Astrocyte of the spinal cord (primary cell): ENCODE measurements at regions not wholly inside any gene's neighbourhood (a gene's known extent, or its start where the extent isn't known, plus 50 kb on each side); places are given as distances from the start of the nearest gene placed in this dataset.

Experiments used
- DNase-seq: peaks from one replicate; pipeline ENCODE4 v3.0.0; 2011; ENCODE audit warnings: low read depth, low spot score
- H3K4me3 ChIP-seq: 2 replicates; pipeline ENCODE4 v1.5.1; 2011; ENCODE audit warnings: low read depth, mild to moderate bottlenecking, low read length, moderate library complexity
- in situ Hi-C: cut with HindIII; loops from 2 replicates; pipeline ENCODE4 v1.10.0; 2017; ENCODE audit warnings: low sequenced_read_pairs
- TF ChIP-seq, protein P1 (sequence below): IDR thresholded peaks from 2 replicates; pipeline ENCODE4 v1.5.1; 2012; ENCODE audit warnings: low read depth, mild to moderate bottlenecking, low read length, inconsistent platforms

DNA sequence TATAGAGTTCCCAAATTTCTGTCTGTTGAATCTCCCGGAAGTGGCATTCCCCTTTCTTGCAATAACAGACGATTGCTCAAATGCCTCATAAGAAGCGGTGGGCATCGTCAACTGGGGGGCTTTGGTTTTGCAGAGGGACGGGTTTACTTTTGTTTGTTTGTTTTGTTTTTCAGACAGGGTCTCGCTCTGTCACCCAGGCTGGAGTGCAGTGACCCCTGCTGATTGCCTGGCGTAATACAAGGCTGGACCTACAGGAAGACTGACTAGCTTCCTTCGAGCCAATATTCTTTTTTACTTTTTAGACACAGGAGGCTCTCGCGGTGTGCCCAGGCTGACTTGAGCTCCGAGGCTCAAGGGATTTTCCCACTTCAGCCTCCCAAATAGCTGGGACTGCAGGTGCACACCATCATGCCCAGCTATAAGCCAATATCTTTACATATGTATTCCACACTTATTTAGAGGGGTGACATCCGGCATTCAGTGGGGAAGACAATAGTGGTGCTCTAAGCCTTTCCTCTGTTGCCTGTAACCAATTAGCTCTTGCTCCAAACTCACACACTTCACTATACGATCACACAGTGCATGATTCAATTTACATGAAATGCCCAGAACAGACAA is 58.1 kb downstream of the FHIP2A start:
- no peak for DNase-seq
- TF ChIP-seq, protein P1, sequence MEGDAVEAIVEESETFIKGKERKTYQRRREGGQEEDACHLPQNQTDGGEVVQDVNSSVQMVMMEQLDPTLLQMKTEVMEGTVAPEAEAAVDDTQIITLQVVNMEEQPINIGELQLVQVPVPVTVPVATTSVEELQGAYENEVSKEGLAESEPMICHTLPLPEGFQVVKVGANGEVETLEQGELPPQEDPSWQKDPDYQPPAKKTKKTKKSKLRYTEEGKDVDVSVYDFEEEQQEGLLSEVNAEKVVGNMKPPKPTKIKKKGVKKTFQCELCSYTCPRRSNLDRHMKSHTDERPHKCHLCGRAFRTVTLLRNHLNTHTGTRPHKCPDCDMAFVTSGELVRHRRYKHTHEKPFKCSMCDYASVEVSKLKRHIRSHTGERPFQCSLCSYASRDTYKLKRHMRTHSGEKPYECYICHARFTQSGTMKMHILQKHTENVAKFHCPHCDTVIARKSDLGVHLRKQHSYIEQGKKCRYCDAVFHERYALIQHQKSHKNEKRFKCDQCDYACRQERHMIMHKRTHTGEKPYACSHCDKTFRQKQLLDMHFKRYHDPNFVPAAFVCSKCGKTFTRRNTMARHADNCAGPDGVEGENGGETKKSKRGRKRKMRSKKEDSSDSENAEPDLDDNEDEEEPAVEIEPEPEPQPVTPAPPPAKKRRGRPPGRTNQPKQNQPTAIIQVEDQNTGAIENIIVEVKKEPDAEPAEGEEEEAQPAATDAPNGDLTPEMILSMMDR, result peak; percentile 78
- H3K4me3 ChIP-seq, result no peak overlapping the region
- in situ Hi-C loops, result no loop called here

- in situ Hi-C loops, result no loop called here
- DNase-seq, result peak; percentile 45
- TF ChIP-seq, protein P1, result no peak
- no peak overlapping the region for H3K4me3 ChIP-seq
Measured at GRCh38 chr10:114881417-114881816, 56.6 kb upstream of the TRUB1 start.

GRCh38 chr10:114881901-114882300 is 56.1 kb upstream of the TRUB1 start:
- in situ Hi-C loops, result no loop called here
- DNase-seq, result peak; percentile 39
- TF ChIP-seq, protein P1, result no peak
- no peak overlapping the region for H3K4me3 ChIP-seq

GRCh38 chr10:114885443-114885842 is 52.6 kb upstream of the TRUB1 start:
- H3K4me3 ChIP-seq, result no peak overlapping the region
- TF ChIP-seq, protein P1, result no peak
- in situ Hi-C loops, result no loop called here
- DNase-seq, result no peak
